SIG-M5 (cell line): ENCODE measurements at regions not wholly inside any gene's neighbourhood (a gene's known extent, or its start where the extent isn't known, plus 50 kb on each side); places are given as distances from the start of the nearest gene placed in this dataset.

Source experiments
- DNase-seq: peaks from one replicate; lab custom pipeline; 2025; lab: John Stamatoyannopoulos, UW

DNA sequence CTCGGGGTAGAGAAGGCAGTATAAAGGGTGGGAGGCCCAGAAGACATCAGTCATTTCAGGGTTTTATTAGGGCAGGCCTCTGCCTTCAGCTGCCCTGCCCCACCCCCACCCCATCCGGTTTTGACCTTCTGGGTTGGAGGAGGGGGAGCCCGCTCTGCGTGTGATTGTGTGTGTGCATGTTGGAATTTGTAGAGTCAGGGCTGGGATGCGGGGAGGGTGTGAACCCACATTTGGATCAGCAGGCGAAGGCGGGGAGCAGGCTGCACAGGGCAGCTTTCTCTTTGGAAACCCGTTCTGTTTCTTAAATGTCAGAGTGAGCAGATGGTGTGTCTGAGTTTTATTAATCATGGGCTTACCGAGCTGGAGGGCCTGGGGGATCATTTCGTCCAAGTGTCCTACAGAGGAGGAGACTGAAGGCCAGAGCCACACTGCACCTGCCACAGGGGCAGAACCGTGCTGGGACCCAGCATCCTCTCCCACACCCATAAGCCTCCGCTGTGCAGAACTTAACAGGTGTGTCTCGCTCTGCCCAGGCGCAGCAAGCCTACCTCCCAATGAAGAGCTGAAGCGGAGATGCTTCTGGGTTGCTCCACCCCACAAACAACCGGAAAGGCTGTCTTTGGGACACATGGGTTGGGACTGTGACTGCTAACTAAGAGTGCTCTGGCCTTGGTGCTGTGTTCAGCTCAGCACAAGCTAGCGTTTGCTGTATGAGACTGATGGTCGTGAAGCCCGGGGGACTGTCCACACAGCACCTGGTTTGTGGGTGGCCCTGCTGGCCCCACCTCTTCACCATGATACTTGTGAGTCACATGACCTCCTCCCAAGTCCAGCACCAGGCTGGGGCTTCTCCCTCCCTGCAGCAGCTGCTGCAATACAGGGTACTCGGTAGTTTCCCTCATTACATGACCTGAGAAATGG lies 70.9 kb upstream of the GSE1 start:
- DNase-seq = no peak

DNA sequence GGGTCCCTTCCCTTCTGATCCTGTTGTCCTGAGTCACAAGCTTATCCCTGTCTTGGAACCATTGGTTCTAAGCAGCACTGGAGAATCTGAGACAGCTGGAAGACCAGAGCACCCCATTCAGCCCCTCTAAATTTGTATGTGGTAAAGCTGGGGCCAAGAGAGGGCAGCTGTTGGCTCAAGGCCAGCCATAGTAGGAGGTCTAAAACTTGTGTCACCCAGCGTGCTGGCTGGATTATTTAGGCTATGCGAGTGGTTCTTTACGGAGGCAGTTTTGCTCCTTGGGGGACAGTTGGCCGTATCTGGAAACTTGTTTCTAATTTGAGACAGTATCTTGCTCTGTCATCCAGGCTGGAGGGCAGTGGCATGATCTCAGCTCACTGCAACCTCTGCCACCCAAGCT lies 69.6 kb upstream of the GSE1 start:
- DNase-seq = no peak

DNA sequence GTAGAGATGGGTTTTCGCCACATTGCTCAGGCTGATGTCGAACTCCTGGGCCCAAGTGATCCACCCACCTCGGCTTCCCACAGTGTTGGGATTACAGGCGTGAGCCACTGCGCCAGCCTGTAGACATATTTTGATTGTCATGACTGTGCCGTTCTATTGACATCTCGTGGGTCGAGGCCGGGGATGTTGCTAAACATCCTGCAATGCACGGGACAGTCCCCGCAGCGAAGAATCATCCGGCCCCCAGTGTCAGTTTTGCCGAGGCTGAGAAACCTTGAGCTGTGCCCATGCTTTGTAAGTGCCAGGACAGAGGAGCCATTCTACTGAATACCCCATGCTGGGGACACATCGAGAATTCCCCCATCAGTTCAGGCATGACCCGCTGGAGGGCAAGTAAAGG lies 69.1 kb upstream of the GSE1 start:
- DNase-seq = no peak

DNA sequence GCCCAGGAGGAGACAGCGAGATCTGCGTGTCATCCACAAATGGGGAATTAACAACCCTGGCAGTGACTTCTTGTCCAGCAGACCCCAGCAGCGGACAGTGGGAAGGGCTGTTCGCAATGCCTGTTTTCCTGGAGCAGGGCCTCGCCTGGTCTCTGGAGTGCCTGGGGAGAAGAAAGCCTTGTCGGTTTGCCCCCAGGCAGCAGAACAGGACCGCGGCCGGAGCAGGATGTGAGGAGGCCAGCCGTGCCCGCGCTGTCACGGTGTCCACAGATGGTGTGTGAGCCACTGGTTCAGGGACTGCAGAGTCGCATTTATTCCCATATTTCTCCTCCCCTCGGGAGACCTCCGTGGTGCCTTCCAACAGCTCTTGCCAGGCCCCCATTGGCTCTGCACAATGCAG lies 68.5 kb upstream of the GSE1 start:
- no peak for DNase-seq

DNA sequence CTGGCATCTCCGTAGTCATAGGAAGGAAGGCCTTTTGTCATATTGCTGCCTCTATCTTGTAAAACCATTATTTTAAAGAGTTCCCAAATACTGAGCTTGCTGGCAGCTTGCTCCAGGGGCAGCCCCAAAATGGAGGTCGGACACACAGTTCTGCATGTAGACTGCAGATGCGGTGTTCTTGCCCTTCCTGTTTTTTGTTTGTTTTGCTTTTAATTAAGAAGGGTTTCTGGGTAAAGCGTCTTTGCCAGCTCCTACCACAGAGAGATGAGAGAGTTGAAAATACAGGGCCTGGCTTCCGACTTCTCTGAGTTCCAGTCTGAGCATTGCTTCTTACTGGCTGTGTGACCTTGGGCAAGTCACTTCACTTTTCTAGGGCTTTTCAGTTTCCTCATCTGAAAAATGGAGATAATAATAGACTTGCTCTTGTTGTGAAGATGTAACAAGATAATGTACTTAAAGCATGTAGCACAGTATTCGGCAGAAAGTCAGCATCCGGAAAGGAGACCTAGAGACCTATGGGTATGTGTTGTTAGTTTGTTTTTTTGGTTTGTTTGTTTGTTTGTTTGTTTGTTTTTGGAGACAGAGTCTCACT lies 67.8 kb upstream of the GSE1 start:
- no peak for DNase-seq

DNA sequence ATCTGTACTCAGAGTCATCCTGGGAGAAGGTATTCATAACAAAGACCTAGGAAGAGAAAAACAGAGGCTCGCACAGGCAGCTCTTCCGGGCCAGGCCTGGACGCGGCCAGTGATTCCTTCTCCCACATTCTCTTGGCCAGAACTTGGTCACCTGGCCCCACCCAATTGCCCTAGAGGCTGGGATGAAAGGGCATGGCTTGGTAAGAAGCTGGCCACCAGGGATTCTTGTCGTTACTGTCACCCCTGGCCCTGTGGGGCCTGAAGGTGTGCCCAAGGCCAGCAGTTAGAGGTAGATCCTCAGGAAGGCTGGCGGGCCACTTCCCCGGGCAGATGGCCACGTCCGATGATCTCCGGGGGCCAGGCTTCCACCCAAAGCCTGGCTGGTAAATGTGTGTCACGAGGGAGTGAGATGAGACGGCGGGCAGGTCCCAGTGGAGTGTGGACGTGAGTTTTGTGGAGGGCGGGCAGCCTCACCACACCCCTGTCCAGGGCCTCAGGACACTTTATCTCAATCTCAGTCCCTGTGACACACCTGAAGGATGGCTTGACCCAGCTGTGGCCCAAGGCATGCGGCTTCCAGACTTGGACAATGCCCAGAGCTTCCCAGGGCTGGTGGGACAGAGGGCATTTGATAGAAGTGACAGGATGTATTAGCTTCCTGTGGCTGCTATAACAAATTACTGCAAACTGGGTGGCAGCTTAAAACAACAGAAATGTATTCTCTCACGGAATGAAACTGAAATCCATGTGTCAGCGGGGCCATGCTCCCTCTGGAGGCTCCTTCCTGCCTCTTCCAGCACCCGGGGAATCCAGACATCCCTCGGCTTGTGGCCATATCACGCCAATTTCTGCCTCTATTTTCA lies 66.3 kb upstream of the GSE1 start:
- no peak for DNase-seq

DNA sequence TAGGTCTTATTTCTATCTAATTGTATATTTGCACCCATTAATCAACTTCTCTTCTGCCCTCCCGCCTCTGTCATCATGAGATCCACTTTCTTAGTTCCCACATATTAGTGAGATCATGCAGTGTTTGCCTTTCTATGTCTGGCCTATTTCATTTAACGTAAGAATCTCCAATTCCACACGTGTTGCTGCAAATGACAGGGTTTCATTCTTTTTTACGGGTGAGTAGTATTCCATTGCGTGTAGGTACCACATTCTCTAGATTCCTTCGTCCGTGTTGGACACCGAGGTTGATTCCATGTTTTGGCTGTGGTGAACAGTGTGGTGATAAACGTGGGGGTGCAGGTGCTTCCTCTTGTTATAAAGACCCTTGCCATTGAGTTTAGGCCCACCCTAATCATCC lies 64.7 kb upstream of the GSE1 start:
- no peak for DNase-seq

DNA sequence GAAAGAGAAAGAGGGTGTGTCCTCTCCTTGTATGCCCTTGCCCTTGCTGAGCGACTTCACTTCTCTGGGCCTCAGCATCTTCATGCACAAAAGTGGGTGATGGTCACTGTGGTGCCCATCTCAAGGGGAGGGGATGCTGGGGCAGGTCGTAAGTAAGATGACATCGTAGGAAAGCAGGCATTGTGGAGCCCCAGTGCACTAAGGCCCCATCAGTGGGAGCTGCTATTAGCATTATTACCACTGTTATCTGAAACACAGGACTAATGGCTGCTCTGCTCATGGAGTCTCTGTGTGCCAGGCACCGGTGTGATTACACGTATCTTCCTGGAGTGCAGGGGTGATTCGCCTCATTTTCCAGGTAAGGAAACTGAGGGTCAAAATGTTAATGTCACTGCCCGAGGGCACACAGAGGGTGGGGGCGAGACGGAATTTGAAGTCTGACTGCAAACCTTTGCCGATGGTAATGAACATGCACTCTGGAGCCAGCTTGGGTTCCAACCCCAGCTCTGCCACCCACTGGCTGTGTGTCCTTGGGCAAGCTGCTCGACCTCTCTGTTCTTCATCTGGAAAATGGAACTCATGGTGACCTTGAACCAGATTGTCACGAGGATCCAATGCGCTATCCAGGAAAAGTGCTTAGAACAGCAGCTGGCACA lies 63.2 kb upstream of the GSE1 start:
- DNase-seq = no peak

DNA sequence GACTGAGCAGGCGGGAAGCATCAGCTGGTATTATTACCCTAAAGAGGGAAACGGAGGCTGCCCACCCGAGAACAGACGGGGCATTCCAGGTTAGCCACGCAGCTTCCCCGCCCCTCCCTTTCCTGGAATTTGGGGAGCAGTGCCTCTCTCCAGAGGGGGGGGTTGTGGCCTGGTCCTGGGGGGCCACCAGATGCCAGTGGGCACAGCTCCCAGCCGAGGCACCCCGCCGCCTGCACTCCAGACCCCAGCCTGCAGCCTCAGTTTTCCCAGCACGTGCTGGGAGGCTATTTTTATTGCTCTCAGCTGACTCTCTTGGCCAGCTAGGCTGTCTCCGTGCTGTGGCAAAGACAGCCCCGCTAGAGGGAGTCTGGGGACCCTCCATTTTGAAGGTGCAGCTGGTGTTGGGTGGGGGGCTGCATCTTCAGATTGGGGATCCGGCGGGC lies 62.7 kb upstream of the GSE1 start:
- no peak for DNase-seq

DNA sequence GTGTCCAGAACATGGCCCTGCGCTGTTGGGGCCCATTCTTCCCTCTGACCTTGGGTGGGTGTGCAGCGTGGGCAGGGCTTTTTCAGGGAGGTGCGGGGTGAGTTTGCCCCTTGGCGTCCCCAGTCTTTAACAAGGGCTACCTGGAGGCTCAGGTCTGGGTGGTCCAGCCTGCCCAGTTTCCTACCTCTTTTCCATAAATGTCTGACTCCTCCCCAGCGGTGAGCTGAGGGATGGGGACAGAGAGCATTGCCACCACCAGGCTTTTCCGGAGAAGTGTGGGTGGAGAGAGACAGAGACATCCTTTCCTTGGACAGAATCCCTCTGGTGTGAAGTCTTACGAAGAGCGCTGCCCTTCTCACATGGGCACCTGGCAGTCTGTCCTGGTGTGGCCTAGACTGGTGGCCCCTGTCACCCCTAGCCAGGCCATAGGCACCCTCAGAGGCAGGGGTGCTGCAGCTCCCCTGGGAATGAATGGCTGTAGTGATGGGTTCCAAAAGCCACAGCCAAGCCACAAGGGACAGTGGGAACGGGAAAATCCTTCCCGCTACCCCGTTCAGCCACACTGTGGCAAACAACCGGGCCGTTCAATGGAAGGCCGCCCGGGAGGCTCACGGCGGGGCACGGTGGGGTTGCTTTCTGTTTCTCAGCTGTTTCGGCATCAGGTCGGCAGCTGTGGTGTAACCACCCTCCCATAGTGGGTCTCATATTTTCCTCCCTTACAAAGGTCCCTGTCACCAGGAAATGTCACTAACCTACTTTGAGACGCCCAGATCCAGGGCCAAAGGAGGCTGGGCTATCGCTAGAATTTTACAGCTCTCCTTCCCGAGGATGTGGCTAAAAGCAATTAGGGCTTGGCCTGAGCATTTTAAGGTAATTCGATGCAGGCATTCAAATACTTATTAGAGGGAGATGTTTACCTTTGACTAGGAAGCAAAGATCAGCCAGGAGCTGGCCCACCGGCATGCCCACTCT lies 61.9 kb upstream of the GSE1 start:
- no peak for DNase-seq

DNA sequence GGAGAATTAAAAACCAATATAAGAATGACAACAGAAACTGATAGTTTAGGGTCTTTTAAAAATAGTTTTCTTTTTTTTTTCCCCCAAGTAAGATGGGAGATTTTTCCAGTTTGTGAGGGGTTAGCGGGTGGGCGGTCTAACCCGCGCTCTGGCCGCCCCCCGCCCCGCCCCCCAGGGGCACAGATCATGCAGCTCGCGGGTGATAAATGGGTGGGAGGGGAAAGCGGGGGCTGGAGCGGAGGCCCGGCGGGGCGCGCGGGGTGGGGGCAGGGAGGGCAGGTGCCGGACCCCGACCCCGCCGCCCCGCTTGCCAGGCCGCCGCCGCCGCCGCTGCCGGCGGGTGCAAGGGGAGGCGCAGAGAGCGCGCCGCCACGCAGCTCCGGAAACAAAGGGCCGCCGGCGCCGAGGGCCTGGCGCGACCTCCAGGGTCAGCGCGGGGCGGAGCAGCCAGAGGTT lies 60.1 kb upstream of the GSE1 start:
- no peak for DNase-seq

DNA sequence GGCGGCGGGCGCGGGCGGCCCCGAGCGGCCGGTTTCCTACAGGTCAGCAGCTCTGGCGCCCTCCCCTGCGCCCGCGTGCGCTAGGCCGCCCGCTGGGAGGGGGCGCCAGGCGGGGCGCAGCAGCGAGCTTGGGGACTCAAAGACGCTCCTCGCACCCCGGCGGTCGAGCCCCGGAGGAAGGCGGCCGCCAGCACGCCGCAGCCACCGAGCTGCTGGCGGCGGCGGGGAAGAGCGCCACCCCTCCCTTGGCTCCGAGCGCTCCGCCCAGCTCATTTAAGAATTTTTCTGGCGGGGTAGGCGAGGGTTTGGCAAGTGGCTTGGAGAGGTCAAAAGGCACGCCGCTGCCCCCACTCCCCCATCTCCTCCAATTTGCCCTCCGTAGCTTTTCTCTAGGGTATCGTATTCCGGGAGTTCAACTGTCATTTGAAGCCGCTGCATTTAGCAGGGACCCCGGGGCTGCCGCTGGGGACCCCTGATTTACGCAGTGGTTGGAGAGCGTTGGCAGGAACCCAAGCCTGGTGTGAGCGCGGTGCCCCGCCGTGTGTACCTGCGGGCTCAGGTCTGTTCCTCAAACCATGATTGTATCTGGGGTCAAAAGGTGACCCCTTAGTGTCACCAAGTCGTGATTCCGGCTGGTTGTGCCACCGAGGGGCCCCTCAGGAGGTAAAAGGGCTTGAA lies 59.5 kb upstream of the GSE1 start:
- no peak for DNase-seq

DNA sequence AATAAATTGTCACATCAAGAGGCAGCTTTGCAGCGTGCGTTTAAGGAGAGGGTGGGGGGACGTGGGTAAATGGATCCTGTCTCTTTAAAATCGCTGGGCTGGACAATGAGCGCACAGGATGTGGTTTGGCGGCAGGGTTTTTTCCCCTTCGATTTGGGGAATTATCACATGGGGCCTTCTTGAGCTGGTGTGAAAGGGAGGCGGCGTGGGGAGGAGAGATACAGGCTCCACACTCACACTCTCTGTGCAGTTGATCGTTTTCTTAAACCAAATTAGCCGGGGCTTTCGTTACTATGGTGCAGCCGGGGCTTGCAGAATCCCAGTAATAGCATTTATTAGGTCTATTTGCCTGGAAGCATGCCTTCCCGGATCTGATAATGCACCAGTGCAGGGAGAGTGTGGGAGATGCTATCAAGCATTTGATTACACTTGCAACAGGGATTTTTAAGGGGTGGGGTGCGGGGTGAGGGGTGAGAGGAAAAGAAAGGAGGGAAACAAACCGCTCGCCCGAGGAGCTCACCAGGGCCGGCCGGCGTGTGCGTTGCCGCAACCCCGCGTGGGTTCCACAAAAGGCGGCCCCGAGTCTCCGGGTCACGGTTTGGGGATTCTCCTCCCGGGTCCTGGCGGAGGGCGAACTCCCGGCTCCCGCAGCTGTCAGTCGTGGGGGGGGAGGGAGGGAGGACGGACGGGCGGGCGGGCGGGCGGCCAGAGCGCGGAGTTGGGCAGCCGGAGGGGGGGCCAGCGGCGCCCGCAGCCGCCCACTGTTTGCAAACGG lies 58.8 kb upstream of the GSE1 start:
- peak; percentile 54 for DNase-seq

DNA sequence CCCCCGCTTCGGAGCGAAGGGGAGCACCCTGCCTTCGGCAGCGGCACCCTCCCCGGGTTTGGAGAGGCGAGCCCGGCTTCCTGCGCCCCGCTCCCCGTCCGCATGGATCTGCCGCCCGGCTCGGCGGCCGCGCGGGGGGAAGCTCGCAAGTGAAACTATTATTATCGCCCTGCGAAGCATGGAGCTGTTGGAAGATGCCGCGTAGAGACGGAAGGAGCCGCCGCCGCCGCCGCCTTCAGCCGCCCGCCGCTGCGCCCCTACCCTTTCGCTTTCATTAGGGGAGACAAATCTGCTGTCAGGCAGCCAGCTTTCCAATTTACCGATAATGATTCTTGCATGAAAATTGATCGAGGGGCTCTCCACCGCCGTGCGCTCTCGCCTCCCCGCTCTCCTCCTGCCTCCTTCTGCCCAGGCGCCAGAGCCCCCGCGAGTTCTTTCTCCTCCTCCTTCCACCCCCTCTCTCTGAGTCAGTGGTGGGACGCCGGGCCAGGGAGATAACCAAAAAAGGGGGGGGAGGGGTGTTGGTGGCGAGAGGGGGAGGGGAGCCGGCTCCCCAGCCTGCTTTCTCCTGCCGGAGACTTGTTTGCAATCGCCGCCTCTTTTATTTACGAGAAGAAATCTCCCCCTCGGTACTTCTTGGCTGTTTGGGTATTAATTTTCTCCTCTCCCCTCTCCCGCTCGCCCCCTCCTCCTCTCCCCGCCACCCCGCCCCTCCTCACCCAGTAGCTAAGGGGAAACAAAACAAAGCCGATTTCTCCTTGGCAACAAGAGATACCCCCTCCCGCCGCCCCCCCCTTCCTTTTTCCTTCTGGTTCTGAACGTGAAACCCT lies 58.0 kb upstream of the GSE1 start:
- no peak for DNase-seq

DNA sequence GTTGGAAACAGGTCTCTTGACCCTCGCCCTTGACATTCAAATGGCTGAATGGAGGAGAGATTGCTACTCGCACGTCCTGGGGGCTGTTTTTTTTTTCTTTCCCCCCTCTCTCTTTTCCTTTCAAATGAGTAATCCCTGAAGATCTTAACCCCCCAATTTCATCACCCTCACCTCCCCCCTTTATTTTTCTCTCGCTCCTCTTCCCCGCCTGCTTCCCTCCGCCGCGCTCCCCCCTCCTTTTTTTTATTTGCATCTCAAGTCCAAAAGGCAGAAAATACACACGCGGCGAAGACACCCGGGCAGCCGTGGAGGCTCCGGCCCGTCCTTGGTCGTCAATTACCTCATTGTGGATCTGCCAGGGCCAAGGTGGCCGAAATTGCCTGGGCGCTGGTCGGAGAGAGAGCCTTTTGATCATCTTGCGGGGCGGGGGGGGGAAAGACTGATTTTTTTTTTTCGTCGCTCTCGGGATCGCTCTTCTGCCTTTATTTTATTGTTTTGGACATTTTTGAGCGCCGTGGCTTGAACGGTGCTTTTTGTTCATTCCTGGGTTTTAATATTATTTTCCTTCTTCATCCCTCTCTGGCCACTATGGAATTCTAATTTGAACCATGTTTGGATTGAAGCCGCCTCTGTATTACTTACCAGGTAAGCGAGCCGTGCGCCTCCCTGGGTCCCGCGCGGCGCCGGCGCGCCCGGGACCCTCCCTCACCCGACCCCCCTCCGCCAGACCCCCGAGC lies 57.2 kb upstream of the GSE1 start:
- DNase-seq = no peak

DNA sequence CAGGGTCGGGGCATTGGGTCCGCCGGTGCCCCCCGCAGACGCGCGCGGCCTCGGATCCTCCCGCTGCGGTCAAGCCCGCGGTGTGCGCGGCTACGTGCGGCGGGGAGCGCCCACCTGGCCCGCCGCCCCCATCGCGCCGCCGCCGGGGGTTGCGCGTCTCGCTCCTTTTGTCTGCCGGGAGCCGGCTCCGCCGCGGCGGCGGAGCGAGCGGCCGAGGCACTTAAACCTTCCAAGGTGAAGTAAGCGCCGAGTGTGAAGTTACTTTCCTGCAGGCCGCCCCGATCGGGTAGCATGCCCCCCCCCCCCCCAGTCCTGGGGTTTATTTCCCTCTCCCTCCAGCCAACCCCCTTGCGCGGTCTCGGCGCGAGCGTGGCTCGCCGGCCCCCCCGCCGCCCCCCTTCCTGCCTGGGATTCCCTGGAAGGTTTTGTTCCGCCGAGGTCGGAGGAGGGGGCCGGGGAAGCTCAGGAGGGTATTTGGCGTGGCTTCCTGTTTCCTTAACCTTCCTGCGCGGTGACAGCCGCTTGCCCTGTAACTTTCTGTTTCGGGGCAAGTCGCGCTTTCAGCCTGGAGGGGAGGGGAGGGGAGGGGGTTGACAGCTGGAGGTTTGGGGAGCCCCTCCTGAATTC lies 56.6 kb upstream of the GSE1 start:
- DNase-seq = no peak
